ENCODE measurements at regions not wholly inside any gene's neighbourhood (a gene's known extent, or its start where the extent isn't known, plus 50 kb on each side); places are given as distances from the start of the nearest gene placed in this dataset.
A peak's percentile ranks its signal among the peaks of the same experiment; 100 is the strongest.
"Not testable (repeated sequence)": the region's sequence is repeated elsewhere in the genome, so short reads cannot be mapped to it uniquely, and the experiment has no call there.

DNA sequence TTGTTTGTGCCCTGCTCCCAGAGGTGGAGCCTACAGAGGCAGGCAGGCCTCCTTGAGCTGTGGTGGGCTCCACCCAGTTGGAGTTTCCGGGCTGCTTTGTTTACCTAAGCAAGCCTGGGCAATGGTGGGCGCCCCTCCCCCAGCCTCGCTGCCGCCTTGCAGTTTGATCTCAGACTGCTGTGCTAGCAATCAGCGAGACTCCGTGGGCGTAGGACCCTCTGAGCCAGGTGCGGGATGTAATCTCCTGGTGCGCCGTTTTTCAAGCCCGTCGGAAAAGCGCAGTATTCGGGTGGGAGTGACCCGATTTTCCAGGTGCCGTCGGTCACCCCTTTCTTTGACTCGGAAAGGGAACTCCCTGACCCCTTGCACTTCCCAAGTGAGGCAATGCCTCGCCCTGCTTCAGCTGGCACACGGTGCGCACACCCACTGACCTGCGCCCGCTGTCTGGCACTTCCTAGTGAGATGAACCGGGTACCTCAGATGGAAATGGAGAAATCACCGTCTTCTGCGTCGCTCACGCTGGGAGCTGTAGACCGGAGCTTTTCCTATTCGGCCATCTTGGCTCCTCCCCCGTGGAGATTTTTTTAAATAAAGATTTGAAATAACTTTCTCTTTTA, 189.2 kb upstream of the WSB1 start:
- DNase-seq = not testable (repeated sequence)

DNA sequence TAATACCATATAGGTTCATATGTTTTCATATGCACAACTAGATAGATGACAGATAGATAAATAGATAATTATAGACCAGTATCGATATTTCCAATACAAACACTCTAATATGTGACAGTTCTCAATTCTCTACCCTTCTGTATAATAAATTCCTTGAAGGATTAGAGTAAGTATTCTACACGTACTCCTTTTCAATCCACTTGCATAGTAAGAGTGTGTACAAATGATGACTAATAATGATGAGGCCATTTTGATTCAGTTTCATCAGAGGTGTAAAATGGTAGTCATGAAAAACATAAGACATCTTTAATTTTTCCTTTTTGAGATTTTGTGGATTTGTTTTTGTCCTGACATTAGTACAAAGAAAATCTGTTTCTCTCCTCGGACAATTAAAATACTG, 188.3 kb upstream of the WSB1 start:
- no peak for DNase-seq

DNA sequence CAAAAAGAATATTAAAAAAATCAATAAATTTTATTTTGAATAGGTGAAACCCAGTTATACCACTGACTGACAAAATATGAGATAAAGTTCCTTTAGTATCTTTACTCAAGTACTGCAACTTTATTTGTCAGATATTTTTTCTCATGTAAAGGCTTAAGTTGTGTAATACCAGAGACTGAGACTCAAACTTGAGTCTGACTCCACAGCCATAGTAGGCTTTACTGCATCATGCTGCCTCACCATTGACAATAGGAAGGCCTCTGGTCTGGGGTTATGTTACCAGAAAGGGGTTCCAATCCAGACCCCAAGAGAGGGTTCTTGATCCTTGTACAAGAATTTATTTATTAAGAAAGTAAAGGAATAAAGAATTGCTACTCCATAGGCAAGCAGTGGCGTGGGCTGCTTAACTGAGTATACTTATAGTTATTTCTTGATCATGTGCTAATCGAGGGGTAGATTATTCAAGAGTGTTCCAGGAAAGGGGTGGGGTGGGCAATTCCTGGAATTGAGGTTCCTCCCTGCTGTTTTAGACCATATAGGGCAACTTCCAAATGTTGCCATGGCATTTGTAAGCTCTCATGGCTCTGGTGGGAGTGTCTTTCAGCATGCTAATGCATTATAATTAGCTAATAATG, 187.4 kb upstream of the WSB1 start:
- peak; percentile 4 for DNase-seq

DNA sequence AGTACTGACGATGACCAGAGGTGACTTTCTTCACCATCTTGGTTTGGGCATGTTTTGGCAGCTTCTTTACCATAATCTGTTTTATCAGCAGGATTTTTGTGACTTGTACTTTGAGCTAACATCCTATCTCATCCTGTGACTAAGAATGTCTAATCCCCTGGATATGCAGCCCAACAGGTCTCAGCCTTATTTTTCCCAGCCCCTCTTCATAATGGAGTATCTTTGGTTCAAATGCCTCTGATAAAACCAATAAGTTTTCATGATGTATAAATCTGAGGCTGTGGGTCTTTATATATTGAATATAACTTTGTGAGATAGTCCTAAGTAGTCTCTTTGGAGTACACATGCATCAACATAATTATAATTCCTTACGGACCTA, 186.9 kb upstream of the WSB1 start:
- DNase-seq = no peak

DNA sequence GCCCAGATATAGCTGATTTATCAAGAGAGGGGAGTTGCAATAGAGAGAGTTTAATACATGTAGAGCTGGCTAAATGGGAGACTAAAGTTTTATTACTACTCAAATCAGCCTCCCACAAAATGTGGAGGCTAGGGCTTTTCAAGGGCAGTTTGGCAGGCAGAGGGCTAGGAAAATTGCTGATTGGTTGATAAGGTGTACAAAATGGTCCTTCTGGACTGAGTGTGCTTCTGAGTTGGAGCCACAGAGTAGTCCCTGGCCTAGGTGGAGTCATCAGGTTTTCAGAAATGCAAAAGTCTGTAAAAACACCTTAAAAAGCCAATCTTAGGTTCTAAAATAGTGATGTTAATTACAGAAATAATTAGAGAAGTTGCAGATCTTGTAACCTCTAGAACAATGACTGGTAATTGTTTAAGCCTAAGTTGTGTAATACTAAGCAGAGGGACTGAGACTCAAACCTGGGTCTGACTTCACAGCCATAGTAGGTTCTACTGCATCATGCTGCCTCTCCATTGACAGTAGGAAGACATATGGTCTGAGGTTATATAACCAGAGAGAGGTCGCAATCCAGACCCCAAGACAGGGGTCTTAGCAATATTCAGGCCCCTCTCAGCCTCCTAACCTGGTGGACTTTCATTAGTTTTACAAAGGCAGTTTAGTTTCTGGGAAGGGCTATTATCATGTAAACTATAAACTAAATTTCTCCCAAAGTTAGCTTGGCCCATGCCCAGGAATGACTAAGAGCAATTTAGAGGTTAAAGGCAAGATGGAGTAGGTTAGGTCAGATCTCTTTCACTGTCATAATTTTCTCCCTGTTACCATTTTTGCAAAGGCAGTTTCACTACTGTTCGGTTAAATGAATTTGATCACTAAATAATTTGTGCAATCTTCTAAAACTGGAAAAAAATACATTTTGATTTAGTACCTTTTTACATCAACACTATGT, 186.3 kb upstream of the WSB1 start:
- not testable (repeated sequence) for DNase-seq

DNA sequence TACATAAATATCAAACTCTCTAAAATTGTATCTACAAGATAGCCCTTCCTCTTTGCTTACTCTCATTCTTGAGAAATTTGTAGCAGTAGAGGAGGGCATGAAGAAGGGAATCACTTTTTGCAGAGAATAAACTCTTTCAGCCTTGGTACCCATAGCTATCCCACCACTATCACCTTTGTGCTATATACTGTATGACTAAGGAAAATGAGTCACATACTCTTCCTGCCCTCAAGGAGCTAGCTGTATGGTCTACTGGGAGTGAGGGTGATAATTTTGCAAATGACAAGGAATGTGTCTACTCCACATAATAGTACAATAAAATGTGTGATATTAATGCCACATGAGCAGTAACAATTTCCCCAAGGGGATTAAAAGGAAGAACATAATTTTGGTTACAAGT, 184.6 kb upstream of the WSB1 start:
- no peak for DNase-seq

DNA sequence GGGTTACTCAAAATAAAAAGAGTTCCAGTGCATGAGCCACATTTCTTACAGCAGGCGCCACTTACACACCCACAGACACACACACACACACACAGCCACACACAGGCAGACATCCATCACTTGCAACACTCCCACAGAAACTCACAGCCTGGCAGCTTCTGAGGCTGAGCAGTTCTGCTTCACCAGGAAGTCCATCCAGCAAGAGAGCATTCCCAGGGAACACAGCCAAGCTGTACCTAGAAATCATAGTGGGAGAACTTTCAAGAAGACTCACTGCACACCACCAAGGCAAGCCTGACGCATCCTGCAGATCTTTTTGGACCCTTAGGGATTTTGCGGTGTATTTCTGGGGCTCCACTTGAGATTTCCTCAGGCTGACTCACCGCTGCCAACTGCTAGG, 140.9 kb upstream of the WSB1 start:
- DNase-seq = no peak

DNA sequence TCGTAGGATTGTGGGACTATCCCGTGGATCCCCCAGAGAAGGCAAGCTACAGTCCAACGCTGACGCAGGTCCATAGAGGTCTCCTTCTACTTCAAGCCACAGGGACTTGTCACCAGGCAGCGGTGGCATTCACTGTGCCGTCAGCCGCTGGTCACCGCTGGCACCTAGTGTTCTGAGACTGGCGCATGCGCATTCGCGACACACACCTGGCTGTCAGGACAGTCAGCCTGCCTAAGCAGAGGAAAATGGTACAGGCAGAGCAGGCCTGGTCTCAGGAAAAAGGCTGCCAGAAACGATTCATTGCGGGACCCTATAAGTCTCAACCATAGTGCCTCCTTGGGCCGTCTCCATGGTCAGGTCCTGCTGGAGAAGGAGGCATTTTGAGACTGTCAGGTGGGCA, 138.0 kb upstream of the WSB1 start:
- no peak for DNase-seq

DNA sequence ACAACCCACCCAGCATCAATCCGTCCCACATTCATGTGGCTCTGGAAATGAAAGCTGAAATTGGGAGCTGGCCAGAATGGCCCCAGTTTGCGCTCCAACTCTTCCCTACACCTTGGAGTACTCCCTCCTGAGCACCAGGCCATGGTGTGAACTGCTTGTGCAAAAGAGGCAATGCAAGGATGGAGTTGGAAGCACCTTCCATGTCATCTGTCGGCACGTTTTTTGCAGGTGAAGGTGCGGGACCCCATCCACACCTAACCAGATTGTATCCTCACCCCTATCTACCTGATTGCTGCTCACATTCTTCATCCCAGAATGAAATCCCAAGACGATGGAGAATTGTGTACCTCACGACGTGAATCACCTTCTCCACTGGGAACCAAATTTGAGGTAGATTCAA, 136.6 kb upstream of the WSB1 start:
- DNase-seq = no peak

DNA sequence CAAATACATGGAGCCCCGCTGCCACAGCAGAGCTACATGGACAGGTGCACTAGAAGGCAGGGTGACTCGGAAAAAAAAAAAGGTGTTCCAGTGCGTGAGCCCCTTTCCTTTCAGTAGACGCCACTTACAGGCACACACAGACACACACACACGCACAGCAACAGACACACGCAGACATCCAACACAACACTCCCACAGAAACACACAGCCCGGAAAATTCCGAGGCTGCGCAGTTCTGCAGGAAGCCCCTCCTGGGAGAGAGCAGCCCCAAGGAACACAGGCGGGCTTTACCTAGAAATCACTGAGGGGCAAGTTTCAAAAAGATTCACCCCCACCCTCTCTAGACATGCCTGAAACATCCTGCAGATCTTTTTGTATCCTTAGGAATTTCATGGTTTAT, 136.0 kb upstream of the WSB1 start:
- DNase-seq = no peak

DNA sequence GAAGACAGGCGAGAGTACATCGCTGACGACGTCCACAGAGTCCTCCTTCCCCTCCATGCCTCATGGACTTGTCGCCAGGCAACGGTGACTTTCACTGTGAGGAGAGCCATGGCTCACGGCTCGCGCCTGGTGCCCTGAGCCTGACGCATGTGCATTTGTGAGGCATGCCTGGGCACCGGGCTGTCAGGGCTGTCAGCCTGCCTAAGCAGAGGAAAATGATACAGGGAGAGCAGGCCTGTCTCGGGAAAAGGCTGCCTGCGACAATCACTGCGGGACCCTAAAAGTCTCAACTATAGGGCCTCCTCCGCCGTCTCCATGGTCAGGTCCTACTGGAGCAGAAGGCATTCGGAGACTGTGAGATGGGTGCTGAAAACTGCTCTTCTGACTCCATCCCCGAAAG, 135.5 kb upstream of the WSB1 start:
- no peak for DNase-seq

DNA sequence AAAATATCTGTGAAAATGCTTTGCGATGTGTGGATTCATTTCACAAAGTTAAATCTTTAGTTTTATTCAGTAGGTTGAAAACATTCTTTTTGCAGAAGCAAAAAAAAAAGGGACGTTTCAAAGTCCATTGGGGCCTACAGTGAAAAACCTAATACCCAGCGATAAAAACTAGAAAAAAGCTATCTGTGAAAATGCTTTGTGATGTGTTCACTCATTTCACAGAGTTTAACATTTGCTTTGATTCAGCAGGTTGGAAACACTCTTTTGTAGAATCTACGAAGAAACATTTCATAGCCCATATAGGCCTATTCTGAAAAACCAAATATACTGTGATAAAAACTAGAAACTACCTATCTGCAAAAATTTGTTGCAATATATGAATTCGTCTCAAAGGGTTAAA, 113.6 kb upstream of the WSB1 start:
- DNase-seq = no peak

DNA sequence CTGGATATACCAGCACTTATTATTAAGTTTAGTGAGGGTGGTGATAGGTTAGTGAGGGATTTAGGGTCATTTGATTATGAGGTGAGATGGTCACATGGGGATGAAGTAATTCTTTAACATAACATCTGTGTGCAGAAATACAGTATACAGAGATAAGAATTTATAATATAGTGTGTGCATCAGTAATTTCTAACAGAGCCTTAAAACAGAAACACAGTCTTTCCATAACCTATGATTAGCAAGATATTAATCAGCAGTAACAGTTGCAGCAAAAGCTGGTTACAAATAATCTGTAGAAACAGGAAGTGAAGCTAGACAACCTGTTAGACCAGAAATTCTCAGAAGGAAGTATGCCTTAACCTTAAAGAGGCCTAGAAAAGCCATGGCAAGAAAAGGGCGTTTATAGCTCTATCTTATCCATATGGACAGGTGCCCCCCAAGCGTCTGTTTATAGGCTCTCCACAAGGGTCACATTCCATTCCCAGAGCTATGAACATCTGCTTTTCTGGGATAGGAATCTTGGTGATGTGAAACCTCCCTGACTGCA, 112.5 kb upstream of the WSB1 start:
- DNase-seq = peak; percentile 11

DNA sequence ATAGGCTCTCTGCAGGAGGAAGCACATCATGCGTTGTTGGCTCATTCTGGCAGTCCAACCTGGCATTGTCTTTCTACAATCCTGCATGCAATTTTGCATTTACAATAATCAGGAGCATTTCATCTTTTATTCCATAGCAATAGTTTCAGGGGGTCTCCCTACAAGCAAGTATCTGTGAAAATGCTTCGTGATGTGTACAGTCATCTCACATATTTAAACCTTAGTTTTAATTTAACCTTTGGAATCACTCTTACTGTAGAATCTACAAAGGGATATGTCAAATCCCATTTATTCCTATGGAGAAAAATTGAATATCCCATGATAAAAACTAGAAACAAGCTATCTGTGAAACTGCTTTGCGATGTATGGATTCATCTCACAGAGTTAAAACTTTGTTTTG, 112.0 kb upstream of the WSB1 start:
- no peak for DNase-seq

DNA sequence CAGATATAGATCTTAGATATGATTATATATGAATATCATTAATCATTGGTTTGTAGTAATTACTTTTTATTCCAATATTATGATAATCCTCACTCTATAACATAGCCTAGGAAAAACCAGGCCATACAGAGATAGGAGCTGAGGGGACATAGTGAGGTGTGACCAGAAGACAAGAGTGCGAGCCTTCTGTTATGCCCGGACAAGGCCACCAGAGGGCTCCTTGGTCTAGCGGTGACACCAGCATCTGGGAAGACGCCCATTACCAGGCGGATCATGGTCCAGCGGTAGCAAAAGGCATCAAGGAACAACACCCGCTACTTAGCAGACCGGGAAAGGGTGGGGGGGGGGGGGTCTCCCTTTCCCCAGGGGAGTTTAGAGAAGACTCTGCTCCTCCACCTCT, 96.4 kb upstream of the WSB1 start:
- DNase-seq = peak; percentile 15

DNA sequence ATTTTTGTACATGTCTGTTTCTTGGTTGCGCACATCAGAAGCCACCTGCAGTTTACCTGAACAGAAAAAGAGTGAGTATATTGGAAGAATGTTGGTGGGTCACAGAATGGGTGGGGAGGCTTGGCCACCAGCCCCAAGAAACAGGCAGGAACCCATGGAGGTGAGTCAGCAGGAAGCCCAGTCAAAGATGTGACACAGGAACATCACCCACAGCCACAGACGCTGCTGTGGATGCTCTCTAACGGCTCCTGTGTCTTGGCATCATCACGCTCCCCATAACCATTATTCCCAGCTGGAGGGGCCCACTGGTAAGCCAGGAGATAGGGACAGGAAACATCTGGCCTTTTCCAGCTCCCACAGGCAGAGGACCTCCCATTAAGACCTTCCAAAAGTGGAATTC, 94.0 kb upstream of the WSB1 start:
- DNase-seq = no peak

DNA sequence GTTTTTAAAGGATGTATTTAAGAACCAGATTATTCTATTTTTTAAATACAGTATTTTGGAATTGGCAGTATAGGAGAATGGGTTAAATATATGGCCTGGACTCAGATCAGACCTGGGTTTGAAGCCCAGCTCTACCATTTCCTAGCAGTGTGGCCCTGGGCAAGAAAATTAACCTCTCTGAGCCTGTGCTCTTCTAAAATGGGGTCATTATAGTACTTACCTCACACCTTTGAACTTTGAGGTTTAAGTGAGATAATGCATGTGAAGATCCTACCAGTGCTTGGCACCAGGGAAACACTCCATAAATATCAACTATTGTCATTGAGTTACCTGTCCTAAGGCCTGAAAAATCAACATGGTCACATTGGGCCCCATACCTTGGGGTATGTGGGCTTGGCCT, 93.4 kb upstream of the WSB1 start:
- DNase-seq = no peak

DNA sequence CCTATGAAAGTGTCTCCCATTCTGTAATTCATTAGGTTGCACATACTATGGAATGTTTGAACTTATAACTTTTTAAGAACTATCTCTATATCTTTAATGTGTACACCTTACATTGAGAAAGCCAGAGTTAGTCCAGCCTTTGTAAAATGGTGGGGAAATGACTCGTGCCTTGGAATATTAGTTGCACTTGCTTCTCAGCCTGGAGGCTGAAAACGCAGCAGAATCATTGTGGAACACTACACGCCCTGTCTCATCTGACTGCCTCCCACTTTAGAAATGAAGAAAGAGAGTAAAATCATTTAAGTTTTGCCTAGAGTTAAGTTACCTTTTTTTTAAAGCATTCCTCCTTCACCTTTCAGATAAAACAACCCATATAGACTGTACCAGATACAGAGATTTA, 90.7 kb upstream of the WSB1 start:
- no peak for DNase-seq

DNA sequence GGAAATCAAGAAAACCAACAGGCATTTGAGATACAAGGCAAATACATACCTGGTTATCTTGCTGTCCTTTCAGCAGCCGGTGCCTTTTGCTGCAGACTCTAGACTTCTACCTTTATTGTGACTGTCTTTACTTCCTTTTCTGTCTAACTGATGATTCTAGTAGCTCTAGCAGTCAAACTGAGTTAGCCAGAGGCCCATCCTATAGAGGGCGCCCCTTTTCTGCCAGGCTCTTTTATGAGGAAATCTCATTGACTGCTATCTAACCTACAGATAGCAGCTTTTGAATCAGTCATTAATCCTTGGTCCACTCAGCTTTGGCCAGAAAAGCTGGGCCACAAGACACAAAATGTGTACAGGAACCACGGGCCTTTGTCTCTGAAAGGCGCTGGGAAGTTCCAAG, 87.5 kb upstream of the WSB1 start:
- peak; percentile 55 for DNase-seq

DNA sequence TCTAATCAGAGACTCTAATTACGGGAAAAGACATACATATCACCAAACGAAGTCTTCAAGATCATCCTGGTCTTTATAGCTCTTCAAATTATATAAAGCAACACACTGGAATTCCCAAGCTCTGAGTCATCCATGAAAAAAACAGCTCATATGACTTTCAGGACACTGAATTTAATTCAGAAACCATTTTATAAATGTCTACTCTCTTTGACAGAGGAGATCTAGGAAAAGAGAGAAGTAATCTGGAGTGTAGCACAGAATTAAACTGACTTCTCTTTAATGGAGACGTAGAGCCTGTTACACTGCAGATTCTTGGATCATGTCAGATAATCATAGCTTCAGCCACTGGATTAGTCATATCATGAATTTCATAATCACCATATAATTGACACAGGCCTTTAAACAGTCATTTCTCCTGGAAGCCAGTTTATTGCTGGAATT, 86.8 kb upstream of the WSB1 start:
- DNase-seq = no peak

DNA sequence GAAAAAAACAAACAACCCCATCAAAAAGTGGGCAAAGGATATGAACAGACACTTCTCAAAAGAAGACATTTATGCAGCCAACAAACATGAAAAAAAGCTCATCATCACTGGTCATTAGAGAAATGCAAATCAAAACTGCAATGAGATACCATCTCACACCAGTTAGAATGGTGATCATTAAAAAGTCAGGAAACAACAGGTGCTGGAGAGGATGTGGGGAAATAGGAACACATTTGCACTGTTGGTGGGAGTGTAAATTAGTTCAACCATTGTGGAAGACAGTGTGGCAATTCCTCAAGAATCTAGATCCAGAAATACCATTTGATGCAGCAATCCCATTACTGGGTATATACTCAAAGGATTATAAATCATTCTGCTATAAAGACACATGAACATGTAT, 85.5 kb upstream of the WSB1 start:
- DNase-seq = not testable (repeated sequence)

DNA sequence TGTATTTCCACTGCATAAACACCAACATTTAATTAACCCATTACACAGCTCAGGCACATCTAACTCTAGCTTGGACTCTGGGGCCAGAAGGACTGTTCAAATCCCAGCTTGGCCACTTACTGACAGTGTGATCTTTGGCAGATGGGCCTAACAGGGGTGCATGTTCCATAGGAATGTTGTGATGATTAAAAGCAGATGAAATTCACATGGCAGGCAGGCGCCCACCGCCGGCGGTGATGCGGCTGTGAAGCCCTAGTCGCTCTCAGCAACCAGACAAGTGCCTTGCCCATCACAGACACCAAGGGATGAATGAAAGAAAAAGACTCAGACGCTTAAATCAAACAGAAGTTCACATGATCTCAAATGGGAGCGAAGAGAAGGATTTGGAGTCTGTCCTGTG, 84.6 kb upstream of the WSB1 start:
- no peak for DNase-seq

DNA sequence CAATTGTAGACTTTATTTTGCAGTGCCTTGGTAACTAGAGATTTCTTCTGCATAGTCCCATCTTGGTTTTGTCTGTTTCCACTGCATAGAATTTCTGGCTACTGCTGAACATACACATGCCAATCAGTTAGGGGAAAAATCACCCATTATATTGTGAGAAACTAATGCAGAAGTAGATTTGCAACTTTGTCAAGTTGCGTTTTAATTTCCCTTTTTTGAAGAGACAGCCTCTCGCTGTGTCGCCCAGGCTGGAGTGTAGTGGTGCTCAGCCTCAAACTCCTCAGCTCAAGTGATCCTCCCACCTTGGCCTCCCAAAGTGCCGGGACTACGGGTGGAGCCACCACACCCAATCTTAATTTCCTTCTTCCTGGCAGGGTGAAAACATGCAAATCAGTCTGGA, 83.1 kb upstream of the WSB1 start:
- not testable (repeated sequence) for DNase-seq

DNA sequence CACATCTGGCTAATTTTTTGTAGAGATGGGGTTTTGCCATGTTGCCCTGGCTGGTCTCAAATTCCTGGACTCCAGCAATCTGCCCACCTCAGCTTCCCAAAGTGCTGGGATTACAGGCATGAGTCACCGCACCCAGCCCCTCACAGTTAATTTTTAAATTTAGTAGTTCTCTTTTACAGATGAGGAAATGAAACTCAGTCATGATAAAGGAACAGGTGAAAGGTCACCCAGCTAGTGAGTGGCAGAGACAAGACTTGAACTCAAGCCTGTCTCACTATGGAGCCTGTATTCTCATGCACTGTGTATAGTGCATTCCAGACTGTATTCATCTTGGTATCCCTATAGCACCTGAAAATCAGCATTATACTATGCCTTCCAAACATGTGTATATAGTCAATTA, 77.1 kb upstream of the WSB1 start:
- no peak for DNase-seq

All from hematopoietic multipotent progenitor cell treated with erythropoietin and hydrocortisone succinate and interleukin-3 and kit ligand, for 6 days (in vitro differentiated cells).